ENCODE measurements at regions not wholly inside any gene's neighbourhood (a gene's known extent, or its start where the extent isn't known, plus 50 kb on each side); places are given as distances from the start of the nearest gene placed in this dataset.

DNA sequence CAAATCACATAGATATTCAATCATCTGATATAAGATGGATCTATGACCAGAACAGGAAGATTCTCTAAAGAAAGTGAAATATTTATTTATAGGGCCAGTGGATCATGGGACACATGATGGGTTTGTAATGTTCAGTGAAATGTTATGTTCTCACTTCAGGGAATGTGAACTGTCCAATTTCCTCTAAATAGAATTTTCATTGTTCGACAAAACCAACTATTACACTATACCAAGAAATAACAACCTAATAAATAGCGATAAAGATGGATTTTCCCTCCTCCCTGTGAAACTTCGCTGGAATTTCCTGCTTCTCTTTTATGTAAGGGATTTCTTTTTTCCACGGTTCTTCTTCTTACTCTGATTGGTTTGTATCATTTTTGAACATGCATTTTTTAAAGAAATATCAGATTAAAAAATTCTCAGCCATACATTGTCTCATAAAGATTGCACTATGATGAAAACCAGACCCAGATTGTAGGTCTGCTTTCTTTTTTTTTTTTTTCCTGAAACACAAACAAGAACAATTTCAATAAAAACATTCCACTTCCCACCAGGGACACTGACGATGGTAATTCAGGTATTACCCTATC, 139.8 kb upstream of the ZEB1 start:
- H3K23ac ChIP-seq (ENCODE audit: low read length), result no peak overlapping the region
- no peaks in the 10 kb centered on the region for H3K36me3 ChIP-seq (ENCODE audit: control insufficient read depth, insufficient read depth, low read length)
- no peak overlapping the region for H2BK120ac ChIP-seq (ENCODE audit: low read depth, low read length)
- WGBS (ENCODE audit: extremely low coverage, insufficient coverage, low lambda C conversion rate), result no CpG with 5 or more reads among the region's 5 CpGs
- no peak overlapping the region for H2BK5ac ChIP-seq (ENCODE audit: low read length)
- no peak overlapping the region for H3K4me2 ChIP-seq (ENCODE audit: low read length)
- H3K27ac ChIP-seq (ENCODE audit: low read depth, low read length), result no peak overlapping the region
- no peak overlapping the region for H4K8ac ChIP-seq (ENCODE audit: low read depth, low read length)
- no peak overlapping the region for H3K4me3 ChIP-seq (ENCODE audit: low read length)
- no peaks in the 10 kb centered on the region for H3K79me2 ChIP-seq (ENCODE audit: control insufficient read depth, insufficient read depth, low read length)
- no peak for DNase-seq
- no peaks in the 10 kb centered on the region for H3K27me3 ChIP-seq (ENCODE audit: insufficient read depth, low read length, poor library complexity)
- H4K5ac ChIP-seq (ENCODE audit: low read length), result no peak overlapping the region
- no peak overlapping the region for H3K4ac ChIP-seq (ENCODE audit: low read depth, low read length)
- no peaks in the 10 kb centered on the region for H3K4me1 ChIP-seq (ENCODE audit: control insufficient read depth, low read depth, low read length)
- no peak overlapping the region for H3K56ac ChIP-seq (ENCODE audit: low read length)
- no peak overlapping the region for H3K18ac ChIP-seq (ENCODE audit: low read length)
- H2BK15ac ChIP-seq (replicated peaks; ENCODE audit: low read depth), result no peak overlapping the region
- H3K79me1 ChIP-seq (ENCODE audit: low read length), result no peaks in the 10 kb centered on the region
- H2AK5ac ChIP-seq (ENCODE audit: low read length), result no peak overlapping the region
- no peak overlapping the region for H3K9ac ChIP-seq (ENCODE audit: low read length)

GRCh38 chr10:31186225-31187000, 132.6 kb upstream of the ZEB1 start:
- no peaks in the 10 kb centered on the region for H3K27me3 ChIP-seq (ENCODE audit: insufficient read depth, low read length, poor library complexity)
- H3K79me1 ChIP-seq (ENCODE audit: low read length), result no peaks in the 10 kb centered on the region
- peak; percentile 74 for DNase-seq
- H2BK15ac ChIP-seq (replicated peaks; ENCODE audit: low read depth), result no peak overlapping the region
- H3K23ac ChIP-seq (ENCODE audit: low read length), result no peak overlapping the region
- WGBS (ENCODE audit: extremely low coverage, insufficient coverage, low lambda C conversion rate), result no CpG with 5 or more reads among the region's 7 CpGs
- no peak overlapping the region for H4K5ac ChIP-seq (ENCODE audit: low read length)
- no peak overlapping the region for H3K56ac ChIP-seq (ENCODE audit: low read length)
- no peak overlapping the region for H3K4me3 ChIP-seq (ENCODE audit: low read length)
- no peak overlapping the region for H3K4ac ChIP-seq (ENCODE audit: low read depth, low read length)
- H3K18ac ChIP-seq (ENCODE audit: low read length), result no peak overlapping the region
- no peak overlapping the region for H3K4me2 ChIP-seq (ENCODE audit: low read length)
- H4K8ac ChIP-seq (ENCODE audit: low read depth, low read length), result no peak overlapping the region
- H3K9ac ChIP-seq (ENCODE audit: low read length), result no peak overlapping the region
- no peak overlapping the region for H2AK5ac ChIP-seq (ENCODE audit: low read length)
- H2BK120ac ChIP-seq (ENCODE audit: low read depth, low read length), result no peak overlapping the region
- no peak overlapping the region for H2BK5ac ChIP-seq (ENCODE audit: low read length)
- H3K79me2 ChIP-seq (ENCODE audit: control insufficient read depth, insufficient read depth, low read length), result no peaks in the 10 kb centered on the region
- H3K36me3 ChIP-seq (ENCODE audit: control insufficient read depth, insufficient read depth, low read length), result no peaks in the 10 kb centered on the region
- H3K27ac ChIP-seq (ENCODE audit: low read depth, low read length), result no peak overlapping the region
- H3K4me1 ChIP-seq (ENCODE audit: control insufficient read depth, low read depth, low read length), result no peaks in the 10 kb centered on the region

DNA sequence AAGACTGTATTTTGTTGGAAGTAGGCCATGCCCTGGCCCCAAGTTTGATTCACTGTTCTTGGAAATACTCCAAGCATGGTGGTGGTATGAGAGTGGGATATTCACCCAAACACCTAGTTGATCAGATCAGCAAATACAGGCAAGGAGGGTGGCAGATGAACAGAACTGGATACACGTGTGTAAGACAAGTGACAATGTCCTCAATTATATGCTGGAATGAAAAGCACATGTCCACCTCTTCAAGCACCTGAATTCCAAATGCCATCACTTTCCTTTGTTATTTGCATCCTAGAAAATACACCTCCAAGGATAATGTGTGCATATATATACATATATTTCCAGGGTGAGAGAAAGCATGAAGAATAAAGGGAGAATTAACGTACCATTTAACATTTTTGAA, 131.8 kb upstream of the ZEB1 start:
- no peak for DNase-seq
- no peak overlapping the region for H3K4me2 ChIP-seq (ENCODE audit: low read length)
- no peak overlapping the region for H2BK120ac ChIP-seq (ENCODE audit: low read depth, low read length)
- no peaks in the 10 kb centered on the region for H3K79me1 ChIP-seq (ENCODE audit: low read length)
- no peak overlapping the region for H3K18ac ChIP-seq (ENCODE audit: low read length)
- H4K5ac ChIP-seq (ENCODE audit: low read length), result no peak overlapping the region
- H3K27ac ChIP-seq (ENCODE audit: low read depth, low read length), result no peak overlapping the region
- no peak overlapping the region for H2BK5ac ChIP-seq (ENCODE audit: low read length)
- no peaks in the 10 kb centered on the region for H3K79me2 ChIP-seq (ENCODE audit: control insufficient read depth, insufficient read depth, low read length)
- no peak overlapping the region for H3K4ac ChIP-seq (ENCODE audit: low read depth, low read length)
- no peak overlapping the region for H3K4me3 ChIP-seq (ENCODE audit: low read length)
- no CpG with 5 or more reads among the region's 2 CpGs for WGBS (ENCODE audit: extremely low coverage, insufficient coverage, low lambda C conversion rate)
- no peaks in the 10 kb centered on the region for H3K4me1 ChIP-seq (ENCODE audit: control insufficient read depth, low read depth, low read length)
- no peak overlapping the region for H3K56ac ChIP-seq (ENCODE audit: low read length)
- no peak overlapping the region for H3K23ac ChIP-seq (ENCODE audit: low read length)
- H4K8ac ChIP-seq (ENCODE audit: low read depth, low read length), result no peak overlapping the region
- no peaks in the 10 kb centered on the region for H3K27me3 ChIP-seq (ENCODE audit: insufficient read depth, low read length, poor library complexity)
- H2AK5ac ChIP-seq (ENCODE audit: low read length), result no peak overlapping the region
- H3K36me3 ChIP-seq (ENCODE audit: control insufficient read depth, insufficient read depth, low read length), result no peaks in the 10 kb centered on the region
- no peak overlapping the region for H3K9ac ChIP-seq (ENCODE audit: low read length)
- no peak overlapping the region for H2BK15ac ChIP-seq (replicated peaks; ENCODE audit: low read depth)

GRCh38 chr10:31187607-31188210, 131.3 kb upstream of the ZEB1 start:
- H3K56ac ChIP-seq (ENCODE audit: low read length), result no peak overlapping the region
- no peak overlapping the region for H3K23ac ChIP-seq (ENCODE audit: low read length)
- no peak overlapping the region for H3K9ac ChIP-seq (ENCODE audit: low read length)
- H4K5ac ChIP-seq (ENCODE audit: low read length), result no peak overlapping the region
- no peak overlapping the region for H2BK120ac ChIP-seq (ENCODE audit: low read depth, low read length)
- no peaks in the 10 kb centered on the region for H3K27me3 ChIP-seq (ENCODE audit: insufficient read depth, low read length, poor library complexity)
- DNase-seq, result no peak
- H3K4me2 ChIP-seq (ENCODE audit: low read length), result no peak overlapping the region
- no peak overlapping the region for H2AK5ac ChIP-seq (ENCODE audit: low read length)
- no peak overlapping the region for H3K27ac ChIP-seq (ENCODE audit: low read depth, low read length)
- no peak overlapping the region for H3K18ac ChIP-seq (ENCODE audit: low read length)
- no peaks in the 10 kb centered on the region for H3K36me3 ChIP-seq (ENCODE audit: control insufficient read depth, insufficient read depth, low read length)
- no peak overlapping the region for H2BK5ac ChIP-seq (ENCODE audit: low read length)
- no peak overlapping the region for H4K8ac ChIP-seq (ENCODE audit: low read depth, low read length)
- no peak overlapping the region for H2BK15ac ChIP-seq (replicated peaks; ENCODE audit: low read depth)
- H3K4ac ChIP-seq (ENCODE audit: low read depth, low read length), result no peak overlapping the region
- H3K4me1 ChIP-seq (ENCODE audit: control insufficient read depth, low read depth, low read length), result no peaks in the 10 kb centered on the region
- no peak overlapping the region for H3K4me3 ChIP-seq (ENCODE audit: low read length)
- H3K79me1 ChIP-seq (ENCODE audit: low read length), result no peaks in the 10 kb centered on the region
- WGBS (ENCODE audit: extremely low coverage, insufficient coverage, low lambda C conversion rate), result no CpG with 5 or more reads among the region's 14 CpGs
- no peaks in the 10 kb centered on the region for H3K79me2 ChIP-seq (ENCODE audit: control insufficient read depth, insufficient read depth, low read length)

GRCh38 chr10:31188792-31189406, 130.1 kb upstream of the ZEB1 start:
- Histone ChIP-seq H3K56ac (ENCODE audit: low read length) (no peak overlapping the region), H4K5ac (ENCODE audit: low read length) (no peak overlapping the region), H3K27me3 (ENCODE audit: insufficient read depth, low read length, poor library complexity) (no peaks in the 10 kb centered on the region), H3K18ac (ENCODE audit: low read length) (no peak overlapping the region), H3K27ac (ENCODE audit: low read depth, low read length) (no peak overlapping the region), H2BK120ac (ENCODE audit: low read depth, low read length) (no peak overlapping the region), H3K4me2 (ENCODE audit: low read length) (no peak overlapping the region), H3K9ac (ENCODE audit: low read length) (no peak overlapping the region), H3K4ac (ENCODE audit: low read depth, low read length) (no peak overlapping the region), H3K4me3 (ENCODE audit: low read length) (no peak overlapping the region), H3K23ac (ENCODE audit: low read length) (no peak overlapping the region), H3K36me3 (ENCODE audit: control insufficient read depth, insufficient read depth, low read length) (no peaks in the 10 kb centered on the region), H3K79me1 (ENCODE audit: low read length) (no peaks in the 10 kb centered on the region), H2AK5ac (ENCODE audit: low read length) (no peak overlapping the region), H2BK5ac (ENCODE audit: low read length) (no peak overlapping the region), H4K8ac (ENCODE audit: low read depth, low read length) (no peak overlapping the region), H3K4me1 (ENCODE audit: control insufficient read depth, low read depth, low read length) (no peaks in the 10 kb centered on the region), H2BK15ac (replicated peaks; ENCODE audit: low read depth) (no peak overlapping the region), H3K79me2 (ENCODE audit: control insufficient read depth, insufficient read depth, low read length) (no peaks in the 10 kb centered on the region)
- DNase-seq, result no peak
- no CpG with 5 or more reads among the region's 4 CpGs for WGBS (ENCODE audit: extremely low coverage, insufficient coverage, low lambda C conversion rate)
